ENCODE measurements at regions not wholly inside any gene's neighbourhood (a gene's known extent, or its start where the extent isn't known, plus 50 kb on each side); places are given as distances from the start of the nearest gene placed in this dataset.

DNA sequence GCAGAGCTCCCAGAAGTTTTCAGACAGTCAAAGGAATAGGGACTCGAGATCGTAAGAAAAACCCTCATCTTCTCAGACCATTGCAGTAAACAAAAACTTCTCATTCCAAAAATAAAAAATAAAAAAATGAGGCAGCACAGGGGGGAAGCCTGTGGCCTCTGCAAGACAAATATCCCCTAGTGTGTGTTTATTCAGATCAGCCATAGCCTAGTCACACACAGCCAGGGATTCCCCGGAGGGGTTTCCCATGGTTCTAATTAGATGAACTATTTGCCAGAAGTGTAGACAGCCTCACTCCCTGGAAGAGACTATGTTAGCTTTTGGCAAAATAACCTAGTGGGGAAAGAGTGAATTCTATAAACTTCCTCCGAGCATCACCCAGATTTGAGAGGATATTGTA, 122.9 kb upstream of the KLF7 start:
- H4K20me1 ChIP-seq (ENCODE audit: insufficient read depth, low read length) = no peaks in the 10 kb centered on the region
- no peaks in the 10 kb centered on the region for H3K27me3 ChIP-seq (ENCODE audit: insufficient read depth, low read length)
- no peaks in the 10 kb centered on the region for H3K4me1 ChIP-seq (ENCODE audit: insufficient read depth, low read length)
- H2AFZ ChIP-seq (ENCODE audit: low read length) = no peak overlapping the region
- DNase-seq (ENCODE audit: insufficient read length, low spot score, missing footprints) = no peak
- H3K27ac ChIP-seq (ENCODE audit: low read depth, low read length) = no peak overlapping the region
- H3K4me2 ChIP-seq (ENCODE audit: insufficient read depth, low read length) = no peak overlapping the region
- no peak overlapping the region for H3K4me3 ChIP-seq (ENCODE audit: insufficient read depth, low read length)
- no peaks in the 10 kb centered on the region for H3K79me2 ChIP-seq (ENCODE audit: insufficient read depth, low read length)
- TF ChIP-seq, protein P1, sequence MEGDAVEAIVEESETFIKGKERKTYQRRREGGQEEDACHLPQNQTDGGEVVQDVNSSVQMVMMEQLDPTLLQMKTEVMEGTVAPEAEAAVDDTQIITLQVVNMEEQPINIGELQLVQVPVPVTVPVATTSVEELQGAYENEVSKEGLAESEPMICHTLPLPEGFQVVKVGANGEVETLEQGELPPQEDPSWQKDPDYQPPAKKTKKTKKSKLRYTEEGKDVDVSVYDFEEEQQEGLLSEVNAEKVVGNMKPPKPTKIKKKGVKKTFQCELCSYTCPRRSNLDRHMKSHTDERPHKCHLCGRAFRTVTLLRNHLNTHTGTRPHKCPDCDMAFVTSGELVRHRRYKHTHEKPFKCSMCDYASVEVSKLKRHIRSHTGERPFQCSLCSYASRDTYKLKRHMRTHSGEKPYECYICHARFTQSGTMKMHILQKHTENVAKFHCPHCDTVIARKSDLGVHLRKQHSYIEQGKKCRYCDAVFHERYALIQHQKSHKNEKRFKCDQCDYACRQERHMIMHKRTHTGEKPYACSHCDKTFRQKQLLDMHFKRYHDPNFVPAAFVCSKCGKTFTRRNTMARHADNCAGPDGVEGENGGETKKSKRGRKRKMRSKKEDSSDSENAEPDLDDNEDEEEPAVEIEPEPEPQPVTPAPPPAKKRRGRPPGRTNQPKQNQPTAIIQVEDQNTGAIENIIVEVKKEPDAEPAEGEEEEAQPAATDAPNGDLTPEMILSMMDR (IDR thresholded peaks at IDR 0.05; ENCODE audit: extremely low read depth, low read depth, low read length) = no peak
- no peaks in the 10 kb centered on the region for H3K36me3 ChIP-seq (ENCODE audit: insufficient read depth, low read length)
- H3K9me3 ChIP-seq (ENCODE audit: low read depth, low read length) = no peaks in the 10 kb centered on the region

DNA sequence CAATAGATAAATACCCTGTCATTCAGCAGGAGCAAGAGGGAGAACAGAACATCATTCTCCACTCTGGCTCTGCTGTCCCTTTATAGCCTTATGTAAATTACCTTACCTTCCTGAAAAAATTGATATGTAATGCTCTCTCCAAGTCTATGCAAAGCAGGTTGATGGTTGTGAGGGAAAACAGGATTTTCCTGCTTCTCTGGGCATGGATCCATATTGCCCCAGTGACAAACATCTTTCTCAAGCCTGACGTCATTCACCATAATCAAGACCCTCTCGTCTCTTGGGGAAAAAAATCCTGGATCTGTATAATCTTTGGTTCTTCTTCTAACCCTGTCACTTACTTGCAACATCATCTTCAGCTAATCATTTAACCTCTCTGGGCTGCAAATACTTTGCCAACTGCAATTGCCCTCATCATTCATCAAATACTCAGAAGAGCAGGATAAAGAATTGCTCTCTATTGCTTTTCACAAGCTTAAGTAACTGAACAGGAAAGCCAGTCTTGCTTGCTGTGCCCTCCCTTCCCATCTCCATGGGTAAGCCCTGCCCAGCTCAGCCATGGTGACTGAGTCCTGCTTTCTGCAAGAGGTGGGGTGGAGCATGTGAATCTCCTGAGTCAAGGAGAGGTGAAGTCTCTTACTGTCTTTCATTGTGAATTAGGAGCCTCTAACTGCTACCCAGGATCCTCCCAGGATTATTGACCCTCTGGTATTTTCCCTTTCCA, 123.7 kb upstream of the KLF7 start:
- no peak for DNase-seq (ENCODE audit: insufficient read length, low spot score, missing footprints)
- no peak overlapping the region for H3K27ac ChIP-seq (ENCODE audit: low read depth, low read length)
- no peaks in the 10 kb centered on the region for H3K27me3 ChIP-seq (ENCODE audit: insufficient read depth, low read length)
- no peaks in the 10 kb centered on the region for H3K9me3 ChIP-seq (ENCODE audit: low read depth, low read length)
- H3K4me2 ChIP-seq (ENCODE audit: insufficient read depth, low read length) = no peak overlapping the region
- H3K4me3 ChIP-seq (ENCODE audit: insufficient read depth, low read length) = no peak overlapping the region
- no peaks in the 10 kb centered on the region for H3K4me1 ChIP-seq (ENCODE audit: insufficient read depth, low read length)
- H3K36me3 ChIP-seq (ENCODE audit: insufficient read depth, low read length) = no peaks in the 10 kb centered on the region
- H3K79me2 ChIP-seq (ENCODE audit: insufficient read depth, low read length) = no peaks in the 10 kb centered on the region
- no peak overlapping the region for H2AFZ ChIP-seq (ENCODE audit: low read length)
- H4K20me1 ChIP-seq (ENCODE audit: insufficient read depth, low read length) = no peaks in the 10 kb centered on the region
- TF ChIP-seq, protein P1 (IDR thresholded peaks at IDR 0.05; ENCODE audit: extremely low read depth, low read depth, low read length) = no peak

DNA sequence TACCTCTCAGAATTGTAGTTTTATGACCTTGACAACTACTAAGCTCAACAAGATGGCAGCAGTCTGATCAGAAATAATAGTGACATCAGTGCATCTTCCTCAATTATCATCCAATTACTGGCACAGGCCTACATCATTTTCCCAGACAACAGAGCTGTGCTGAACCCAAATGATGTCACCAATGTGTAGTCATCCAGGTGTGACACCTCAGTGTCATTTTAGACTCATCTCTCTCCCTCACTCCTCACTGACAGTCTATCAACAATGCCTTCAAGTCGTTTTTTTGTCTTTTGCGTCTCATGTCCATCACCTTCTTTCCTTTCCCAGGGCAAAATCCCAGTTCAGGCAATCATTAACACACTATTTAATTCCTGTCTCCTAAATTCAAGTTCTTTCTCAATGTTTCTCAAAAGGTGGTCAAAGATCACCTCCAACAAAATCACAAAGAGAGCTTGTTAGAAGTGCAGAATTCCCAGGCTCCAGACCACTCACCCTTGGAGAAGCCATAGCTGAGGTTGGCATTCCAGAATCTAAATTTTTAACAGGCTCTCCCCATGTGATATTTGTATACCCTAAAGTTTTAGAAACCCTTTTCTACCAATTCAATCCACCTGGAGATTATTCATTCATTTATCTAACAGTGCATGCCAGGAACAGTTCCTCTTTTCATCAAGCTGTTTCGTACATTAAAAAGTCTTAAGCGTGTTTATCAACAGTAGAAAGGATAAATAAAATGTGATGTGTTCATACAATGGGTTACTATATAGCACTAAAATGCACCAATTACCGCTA, 125.3 kb upstream of the KLF7 start:
- no peaks in the 10 kb centered on the region for H3K36me3 ChIP-seq (ENCODE audit: insufficient read depth, low read length)
- H3K27me3 ChIP-seq (ENCODE audit: insufficient read depth, low read length) = no peaks in the 10 kb centered on the region
- no peaks in the 10 kb centered on the region for H3K4me1 ChIP-seq (ENCODE audit: insufficient read depth, low read length)
- TF ChIP-seq, protein P1 (IDR thresholded peaks at IDR 0.05; ENCODE audit: extremely low read depth, low read depth, low read length) = no peak
- H3K9me3 ChIP-seq (ENCODE audit: low read depth, low read length) = no peaks in the 10 kb centered on the region
- no peak for DNase-seq (ENCODE audit: insufficient read length, low spot score, missing footprints)
- no peak overlapping the region for H3K27ac ChIP-seq (ENCODE audit: low read depth, low read length)
- H3K79me2 ChIP-seq (ENCODE audit: insufficient read depth, low read length) = no peaks in the 10 kb centered on the region
- no peak overlapping the region for H2AFZ ChIP-seq (ENCODE audit: low read length)
- H3K4me3 ChIP-seq (ENCODE audit: insufficient read depth, low read length) = no peak overlapping the region
- no peak overlapping the region for H3K4me2 ChIP-seq (ENCODE audit: insufficient read depth, low read length)
- no peaks in the 10 kb centered on the region for H4K20me1 ChIP-seq (ENCODE audit: insufficient read depth, low read length)

DNA sequence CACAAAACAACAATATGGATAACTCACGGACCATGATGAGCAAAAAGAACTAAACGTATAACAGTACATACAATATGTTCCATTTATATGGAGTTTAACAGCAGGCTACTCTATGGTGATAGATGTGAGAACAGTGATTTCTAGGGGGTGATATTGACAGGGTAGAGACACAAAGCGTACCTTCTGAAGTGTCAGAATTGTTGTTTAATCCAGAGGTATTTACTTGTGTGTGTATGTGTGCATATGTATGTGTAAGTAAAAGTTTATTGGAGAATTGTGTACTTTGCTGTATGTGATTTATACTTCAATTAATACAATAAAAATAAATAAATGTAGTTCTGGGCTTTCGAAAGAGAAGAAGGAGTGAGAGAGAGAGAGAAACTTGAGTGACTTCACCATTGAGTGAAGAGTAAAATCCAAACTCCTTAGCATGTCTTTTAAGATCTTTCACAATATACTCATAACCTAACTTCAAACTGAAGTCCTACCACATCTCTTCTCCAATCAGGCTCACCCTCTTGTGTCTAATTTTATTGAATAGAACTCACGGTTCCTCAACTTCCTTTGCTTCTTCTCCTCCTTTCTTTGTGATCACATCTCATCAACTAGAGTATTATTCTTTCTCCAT, 126.0 kb upstream of the KLF7 start:
- H4K20me1 ChIP-seq (ENCODE audit: insufficient read depth, low read length) = no peaks in the 10 kb centered on the region
- H3K27me3 ChIP-seq (ENCODE audit: insufficient read depth, low read length) = no peaks in the 10 kb centered on the region
- no peaks in the 10 kb centered on the region for H3K36me3 ChIP-seq (ENCODE audit: insufficient read depth, low read length)
- H3K4me1 ChIP-seq (ENCODE audit: insufficient read depth, low read length) = peaks cover 6% of the 10 kb centered on the region
- H3K27ac ChIP-seq (ENCODE audit: low read depth, low read length) = no peak overlapping the region
- no peak overlapping the region for H3K4me2 ChIP-seq (ENCODE audit: insufficient read depth, low read length)
- no peaks in the 10 kb centered on the region for H3K9me3 ChIP-seq (ENCODE audit: low read depth, low read length)
- no peak overlapping the region for H2AFZ ChIP-seq (ENCODE audit: low read length)
- no peak for DNase-seq (ENCODE audit: insufficient read length, low spot score, missing footprints)
- H3K79me2 ChIP-seq (ENCODE audit: insufficient read depth, low read length) = no peaks in the 10 kb centered on the region
- TF ChIP-seq, protein P1 (IDR thresholded peaks at IDR 0.05; ENCODE audit: extremely low read depth, low read depth, low read length) = no peak
- no peak overlapping the region for H3K4me3 ChIP-seq (ENCODE audit: insufficient read depth, low read length)

Measured in osteoblast (primary cell).